Cardiac septum (tissue), 1 donor: ENCODE measurements at regions not wholly inside any gene's neighbourhood (a gene's known extent, or its start where the extent isn't known, plus 50 kb on each side); places are given as distances from the start of the nearest gene placed in this dataset.
"Not testable (repeated sequence)": the region's sequence is repeated elsewhere in the genome, so short reads cannot be mapped to it uniquely, and the experiment has no call there.

Experiments used
- DNase-seq: peaks from one replicate; pipeline ENCODE4 v3.0.0-alpha.2; 2020; ENCODE audit warnings: low spot score
- intact Hi-C: fragments of 100-400 bp; cut with DNase I; formaldehyde crosslinking; loops from one replicate; pipeline ENCODE4 v1.14.0; 2022
- donor health status: DM: no; HTN: no; CAD: no.

DNA sequence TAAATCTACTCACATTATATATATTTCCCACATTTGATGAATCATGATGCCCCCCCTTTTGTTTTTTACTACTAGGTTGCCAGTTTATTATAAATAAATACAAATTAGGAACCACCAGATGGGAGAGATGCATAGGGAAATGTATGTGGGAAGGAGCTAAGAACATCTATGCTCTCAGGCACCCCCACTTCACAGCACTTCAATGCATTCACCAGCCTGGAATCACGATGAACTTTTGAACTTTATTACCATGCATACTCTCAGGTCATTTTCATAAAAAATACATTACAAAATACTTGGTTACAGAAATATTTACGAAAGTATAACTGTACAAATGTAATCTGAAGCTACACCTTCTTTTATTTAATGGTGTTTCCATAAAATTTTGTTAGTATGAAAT is 988.0 kb upstream of the EPHA6 start:
- DNase-seq = no peak
- intact Hi-C loops = no loop called here

DNA sequence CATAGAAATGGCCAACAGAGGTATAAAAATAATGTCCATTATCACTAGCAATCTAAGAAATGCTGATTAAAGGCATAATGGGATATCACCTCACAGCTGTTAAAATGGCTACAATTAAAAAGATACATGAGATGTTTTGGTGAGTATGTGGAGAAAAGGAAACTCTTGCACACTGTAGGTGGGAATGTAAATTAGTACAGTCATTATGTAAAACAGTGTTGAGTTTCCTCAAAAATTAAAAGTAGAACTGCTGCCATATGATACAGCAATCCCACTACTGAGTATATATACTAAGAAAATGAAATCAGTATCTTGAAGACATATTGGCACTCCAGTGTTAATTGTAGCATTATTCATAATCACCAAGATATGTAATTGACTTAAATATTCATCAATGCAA is 982.2 kb upstream of the EPHA6 start:
- no peak for DNase-seq
- intact Hi-C loops = no loop called here

DNA sequence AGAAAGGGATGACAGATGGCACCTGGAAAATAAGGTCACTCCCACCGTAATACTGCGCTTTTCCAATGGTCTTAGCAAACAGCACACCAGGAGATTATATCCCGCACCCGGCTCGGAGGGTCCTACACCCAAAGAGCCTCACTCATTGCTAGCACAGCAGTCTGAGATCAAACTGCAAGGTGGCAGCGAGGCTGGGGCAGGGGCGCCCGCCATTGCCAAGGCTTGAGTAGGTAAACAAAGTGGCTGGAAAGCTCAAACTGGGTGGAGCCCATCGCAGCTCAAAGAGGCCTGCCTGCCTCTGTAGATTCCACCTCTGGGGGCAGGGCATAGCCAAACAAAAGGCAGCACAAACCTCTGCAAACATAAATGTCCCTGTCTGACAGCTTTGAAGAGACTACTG is 953.8 kb upstream of the EPHA6 start:
- intact Hi-C loops, DNase-seq: not testable (repeated sequence)

DNA sequence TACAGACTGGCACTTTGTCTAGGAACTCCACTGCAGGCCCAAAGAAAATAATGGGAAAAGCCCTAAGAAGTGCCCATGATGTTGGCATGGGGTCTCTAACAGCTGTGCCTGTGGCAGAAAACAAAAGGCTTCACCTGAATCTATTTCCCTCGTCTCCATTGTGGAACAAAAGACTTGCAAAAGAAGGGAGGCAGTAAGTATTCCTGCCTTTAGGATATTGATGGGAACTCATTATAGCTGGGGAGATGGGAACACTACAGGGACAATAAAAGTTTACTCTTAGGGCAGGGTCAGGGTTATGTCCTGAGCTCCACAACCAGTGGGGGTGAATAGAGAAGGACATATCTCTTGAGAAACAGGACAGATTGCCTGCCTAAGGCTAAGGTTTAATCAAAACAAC is 930.6 kb upstream of the EPHA6 start:
- no peak for DNase-seq
- intact Hi-C loops = no loop called here

DNA sequence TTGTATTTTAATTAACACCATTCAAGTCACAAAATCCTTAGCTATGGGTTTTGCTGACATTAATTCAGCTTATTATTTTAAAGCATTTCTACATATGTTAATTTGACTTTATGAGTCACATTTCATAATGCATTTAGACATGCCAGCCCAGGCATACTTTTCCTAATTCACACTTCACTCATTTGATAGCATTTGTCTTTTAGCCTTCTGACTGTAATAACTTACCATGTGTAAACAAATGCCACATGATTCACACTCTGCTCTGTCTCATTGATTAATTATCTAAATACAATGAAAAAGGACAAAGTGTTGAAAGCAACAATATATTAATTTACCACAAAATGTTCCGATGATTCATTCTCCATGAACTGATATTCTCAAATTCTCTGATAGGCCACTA is 927.8 kb upstream of the EPHA6 start:
- DNase-seq = no peak
- intact Hi-C loops = no loop called here

DNA sequence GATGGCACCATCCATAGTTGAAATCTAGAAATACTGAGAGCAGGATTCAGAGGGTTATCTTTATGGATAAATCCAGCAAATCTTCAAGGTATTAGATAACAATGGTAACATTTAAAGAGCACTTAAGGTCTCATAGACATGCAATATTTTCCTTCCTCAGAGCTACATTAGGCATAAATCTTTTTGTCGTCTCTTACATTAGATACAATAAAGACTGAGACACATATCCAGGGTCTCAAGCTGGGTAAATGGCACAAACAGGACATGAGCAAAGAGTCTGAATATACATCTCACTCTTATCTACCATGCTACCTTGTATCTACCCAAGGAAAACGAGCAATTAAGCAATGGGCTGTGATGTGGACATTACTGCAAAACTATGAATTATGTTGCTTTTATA is 927.3 kb upstream of the EPHA6 start:
- DNase-seq = no peak
- intact Hi-C loops = no loop called here

DNA sequence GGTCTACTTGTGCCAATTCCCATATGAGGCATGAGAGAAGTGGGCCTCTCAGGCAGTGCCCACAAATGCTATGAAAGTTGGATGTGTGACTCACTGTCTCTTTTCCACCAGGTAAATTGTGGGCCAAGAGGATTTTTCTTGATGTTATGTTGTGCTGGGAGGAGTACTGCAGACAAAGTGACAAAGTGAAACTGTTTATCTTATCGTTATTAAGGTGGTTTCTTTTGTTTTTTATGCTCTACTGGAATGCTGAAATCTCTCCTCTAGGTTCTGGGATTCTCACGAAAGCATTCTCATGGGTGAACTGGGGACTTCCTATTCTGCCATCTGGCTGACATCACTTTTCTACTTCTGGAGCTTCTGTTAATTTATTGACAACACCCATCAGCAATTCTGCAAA is 919.6 kb upstream of the EPHA6 start:
- no peak for DNase-seq
- intact Hi-C loops = no loop called here

DNA sequence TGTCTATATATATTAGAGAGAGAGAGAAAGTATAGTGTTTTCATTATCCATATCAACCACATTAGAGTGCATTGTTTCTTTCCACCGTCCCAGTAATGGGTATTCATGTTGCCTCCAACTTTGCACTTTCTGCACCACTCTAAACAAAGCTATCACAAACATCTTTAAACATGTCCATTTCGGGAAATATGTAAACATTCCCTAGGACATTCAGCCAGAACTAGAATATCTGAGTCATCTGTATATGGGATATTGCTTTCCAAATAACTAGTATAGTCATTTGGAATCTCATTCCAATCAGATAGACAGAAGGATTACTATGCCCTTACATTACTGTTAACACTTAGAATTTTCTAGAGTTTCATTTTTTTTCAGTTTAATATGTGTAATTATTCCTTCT is 914.9 kb upstream of the EPHA6 start:
- DNase-seq = no peak
- intact Hi-C loops = no loop called here

DNA sequence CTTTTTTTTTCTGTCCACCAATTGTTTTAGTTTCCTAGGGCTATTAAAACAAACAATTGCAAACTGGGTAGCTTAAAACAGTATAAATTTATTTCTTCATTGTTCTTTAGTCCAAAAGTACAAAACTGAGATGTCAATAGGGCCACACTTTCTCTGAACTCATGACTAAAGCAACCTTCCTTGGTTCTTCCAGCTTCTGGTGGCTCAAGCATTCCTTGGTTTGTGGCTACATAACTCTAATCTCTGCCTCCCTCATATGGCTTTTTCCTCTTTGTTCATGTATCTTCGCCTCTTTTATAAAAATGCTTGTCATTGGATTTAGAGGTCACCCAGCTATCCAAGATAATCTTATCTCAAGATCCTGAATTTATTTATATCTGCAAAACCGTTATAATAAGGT is 914.5 kb upstream of the EPHA6 start:
- intact Hi-C loops = no loop called here
- no peak for DNase-seq

DNA sequence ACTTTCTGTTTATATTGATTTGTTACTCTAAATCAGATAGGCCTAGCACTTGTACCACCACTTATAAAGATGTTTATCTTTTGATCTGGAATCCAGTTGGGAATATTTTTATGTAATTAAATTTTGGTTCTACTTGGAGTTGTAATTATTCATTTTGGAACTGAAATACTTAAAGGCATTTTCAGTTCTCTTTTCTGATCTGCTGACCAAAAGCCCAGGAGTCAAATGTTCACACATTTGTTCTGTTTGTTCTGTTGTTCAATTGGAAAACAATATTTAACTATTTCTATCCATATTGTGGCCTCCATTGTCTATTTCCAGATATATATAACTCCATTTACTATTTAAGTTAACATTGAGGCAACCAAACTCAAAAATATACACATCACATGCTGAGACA is 912.4 kb upstream of the EPHA6 start:
- intact Hi-C loops = no loop called here

DNA sequence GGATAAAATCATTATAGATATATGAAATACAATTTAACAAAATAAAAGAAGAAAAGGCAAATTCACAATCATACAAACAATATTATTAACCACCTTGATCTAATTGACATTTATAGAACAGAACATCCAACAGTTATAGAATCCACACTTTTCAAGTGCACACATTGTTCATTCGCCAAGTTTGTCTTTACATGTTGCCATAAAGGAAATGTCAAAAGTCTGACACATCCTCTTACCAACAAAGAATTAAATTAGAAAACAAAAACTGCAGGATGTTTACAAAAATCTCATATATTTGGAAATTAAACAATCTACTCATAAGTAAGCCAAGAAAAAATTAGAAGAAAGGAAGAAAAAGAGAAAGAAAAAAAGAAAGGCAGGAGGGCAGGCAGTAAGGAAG is 909.2 kb upstream of the EPHA6 start:
- no peak for DNase-seq
- intact Hi-C loops = no loop called here

More for the DNA sequence above, 912.4 kb upstream of the EPHA6 start:
- DNase-seq = no peak

DNA sequence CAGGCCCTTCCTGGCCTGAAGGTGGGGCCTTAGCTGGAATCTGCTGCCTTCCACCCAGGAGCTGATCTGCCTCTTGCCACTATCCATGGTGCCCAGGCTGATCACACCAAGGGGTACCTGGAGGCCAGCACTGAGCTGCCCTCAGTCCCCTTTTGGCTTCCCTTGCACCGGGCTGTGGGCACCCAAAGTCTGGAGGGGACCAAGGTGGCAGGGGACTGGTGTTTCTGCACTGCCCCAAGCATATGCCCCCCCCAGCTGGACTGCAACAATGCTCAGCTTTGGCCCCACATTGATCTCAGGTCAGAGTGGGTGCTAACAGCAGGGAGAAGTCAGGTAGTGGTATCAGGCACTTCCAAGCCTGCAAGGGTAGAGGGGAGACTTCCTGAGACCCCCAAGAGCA is 902.6 kb upstream of the EPHA6 start:
- no peak for DNase-seq
- intact Hi-C loops = no loop called here

DNA sequence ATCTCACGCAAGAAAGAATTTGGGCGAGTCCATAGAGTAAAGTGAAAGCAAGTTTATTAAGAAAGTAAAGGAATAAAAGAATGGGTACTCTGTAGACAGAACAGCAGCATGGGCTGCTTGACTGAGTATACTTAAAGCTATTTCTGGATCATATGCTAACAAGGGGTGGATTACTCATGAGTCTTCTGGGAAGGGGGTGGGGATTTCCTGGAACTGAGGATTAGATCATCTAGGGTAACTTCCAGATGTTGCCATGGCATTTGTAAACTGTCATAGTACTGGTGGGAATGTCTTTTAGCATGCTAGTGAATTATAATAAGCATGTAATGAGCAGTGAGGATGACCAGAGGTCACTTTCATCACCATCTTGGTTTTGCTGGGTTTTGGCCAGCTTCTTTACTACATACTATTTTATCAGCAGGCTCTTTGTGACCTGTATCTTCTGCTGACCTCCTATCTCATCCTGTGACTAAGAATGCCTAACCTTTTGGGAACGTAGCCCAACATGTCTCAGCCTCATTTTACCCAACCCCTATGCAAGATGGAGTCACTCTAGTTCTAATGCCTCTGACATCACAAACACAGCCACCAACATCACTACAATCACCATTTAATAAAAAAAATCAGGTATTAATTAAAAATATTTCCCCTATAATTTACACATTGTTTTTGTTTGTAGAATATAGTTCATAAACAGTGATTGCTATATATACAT is 890.7 kb upstream of the EPHA6 start:
- no peak for DNase-seq
- intact Hi-C loops = no loop called here

DNA sequence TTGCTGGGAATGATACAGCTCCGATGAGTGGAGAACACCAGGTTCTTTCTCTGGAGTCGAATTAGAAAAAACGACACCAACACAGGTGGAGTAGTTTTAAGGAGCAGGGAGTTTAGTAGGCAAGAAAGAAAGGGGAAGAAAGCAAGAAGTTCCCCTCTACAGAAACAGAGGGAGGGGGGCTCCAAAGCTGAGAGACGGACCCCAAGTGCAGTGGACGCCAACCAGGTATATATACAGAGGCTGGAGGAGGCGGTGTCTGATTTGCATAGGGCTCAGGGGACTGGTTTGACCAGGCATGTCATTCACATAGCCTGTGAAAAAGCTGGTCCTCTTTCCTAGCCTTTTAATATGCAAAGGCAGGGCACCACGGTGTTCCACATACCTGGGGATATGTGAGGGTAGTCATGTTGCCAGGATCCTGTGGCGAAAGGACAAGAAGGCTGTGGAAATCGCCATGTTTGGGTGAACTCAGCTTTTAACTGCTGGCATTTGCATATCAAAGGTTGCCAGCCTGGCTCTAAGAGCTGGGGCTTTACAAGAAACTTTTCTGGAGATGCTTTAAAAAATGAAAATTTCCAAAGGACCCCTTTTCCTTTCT is 887.4 kb upstream of the EPHA6 start:
- intact Hi-C loops = no loop called here
- no peak for DNase-seq

DNA sequence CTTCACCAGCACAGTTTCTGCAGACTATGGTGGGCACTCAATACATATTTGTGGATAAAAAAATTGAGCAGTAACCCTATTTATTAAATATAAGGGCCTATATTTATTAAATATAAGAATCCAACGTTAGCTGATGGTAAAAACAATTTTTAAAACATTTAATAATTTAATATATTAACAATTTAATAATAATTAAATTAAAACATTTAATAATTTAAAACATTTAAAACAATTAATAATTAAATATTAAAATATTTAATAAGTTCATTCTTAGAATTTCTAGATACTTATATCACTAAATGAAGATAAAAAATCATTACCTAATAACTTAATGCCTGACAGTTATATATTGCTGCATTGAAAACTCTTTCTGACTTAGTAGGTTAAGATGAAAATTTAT is 880.2 kb upstream of the EPHA6 start:
- intact Hi-C loops = no loop called here
- no peak for DNase-seq

DNA sequence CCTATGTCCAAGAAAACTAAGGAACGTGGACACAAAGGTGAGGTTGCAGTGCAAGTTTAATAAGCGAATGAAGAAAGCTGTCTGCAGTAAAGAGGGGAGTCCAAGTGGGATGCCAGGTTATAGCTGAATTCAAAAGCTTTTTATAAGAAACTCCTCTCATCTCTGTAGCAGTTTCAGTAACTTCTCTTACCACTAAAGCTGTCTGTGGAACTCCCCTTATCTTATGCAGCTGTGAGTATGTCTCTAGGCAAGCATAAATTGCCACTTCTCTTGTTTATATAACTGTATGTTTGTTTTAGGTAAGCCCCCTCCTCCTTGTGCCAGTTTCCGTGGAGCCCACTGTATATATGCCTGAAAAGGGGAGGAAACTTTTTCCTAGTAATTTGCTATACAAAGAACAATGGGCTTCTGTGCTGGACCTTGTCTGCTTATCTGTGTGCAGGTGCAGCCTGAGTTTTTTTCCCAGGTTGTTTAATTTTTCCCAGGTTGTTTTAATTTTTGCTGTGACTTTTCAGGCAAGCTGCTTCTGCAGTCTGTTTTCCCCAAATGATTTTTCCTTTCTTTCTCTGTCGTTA is 875.1 kb upstream of the EPHA6 start:
- no peak for DNase-seq
- intact Hi-C loops = no loop called here

DNA sequence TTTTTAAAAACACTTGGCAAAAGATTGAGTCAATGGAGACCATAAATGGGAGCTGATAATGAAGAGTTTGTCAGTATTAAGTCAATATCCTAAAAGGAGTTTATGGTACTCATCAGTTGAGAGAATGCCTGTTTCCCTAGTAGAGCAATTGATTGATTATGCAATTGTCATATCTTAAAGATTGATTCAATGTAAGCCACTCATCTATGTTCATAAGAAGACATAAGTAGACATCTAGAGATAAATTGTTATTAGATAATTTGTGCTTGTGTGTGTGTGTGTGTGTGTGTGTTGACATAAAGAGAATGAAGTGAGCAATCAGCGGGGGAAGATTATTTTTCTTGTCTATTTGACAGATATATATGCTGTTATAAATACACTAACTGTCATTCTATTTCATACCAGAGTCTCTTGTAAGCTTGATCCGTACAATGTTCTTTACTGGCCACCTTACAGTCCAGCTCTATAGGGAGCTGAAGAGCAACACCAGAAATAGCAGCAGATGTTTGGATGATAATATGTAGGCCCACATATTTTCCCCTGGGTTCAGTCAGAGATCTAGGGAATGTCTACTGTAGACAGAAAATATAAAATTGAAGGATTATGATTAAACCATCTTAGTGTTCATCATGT is 848.6 kb upstream of the EPHA6 start:
- no peak for DNase-seq
- intact Hi-C loops = no loop called here

DNA sequence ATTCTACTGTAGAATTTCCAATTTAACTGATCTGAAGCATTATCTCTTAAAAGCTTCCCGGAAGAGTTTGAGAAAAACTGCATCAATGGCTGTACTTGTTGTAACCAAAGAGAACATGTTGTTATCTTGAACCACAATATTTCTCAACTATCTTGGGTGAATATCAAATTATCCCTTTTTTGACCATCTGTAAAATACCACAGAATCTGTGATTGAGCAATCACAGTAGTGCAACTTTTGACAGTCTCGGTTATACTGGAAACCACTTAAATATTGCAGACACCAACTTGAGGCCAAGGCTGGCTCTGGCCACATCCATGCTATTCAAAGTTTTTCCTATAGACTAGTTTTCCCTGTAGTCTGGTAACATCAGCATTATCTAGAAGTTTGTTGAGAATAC is 842.8 kb upstream of the EPHA6 start:
- intact Hi-C loops = no loop called here
- no peak for DNase-seq

DNA sequence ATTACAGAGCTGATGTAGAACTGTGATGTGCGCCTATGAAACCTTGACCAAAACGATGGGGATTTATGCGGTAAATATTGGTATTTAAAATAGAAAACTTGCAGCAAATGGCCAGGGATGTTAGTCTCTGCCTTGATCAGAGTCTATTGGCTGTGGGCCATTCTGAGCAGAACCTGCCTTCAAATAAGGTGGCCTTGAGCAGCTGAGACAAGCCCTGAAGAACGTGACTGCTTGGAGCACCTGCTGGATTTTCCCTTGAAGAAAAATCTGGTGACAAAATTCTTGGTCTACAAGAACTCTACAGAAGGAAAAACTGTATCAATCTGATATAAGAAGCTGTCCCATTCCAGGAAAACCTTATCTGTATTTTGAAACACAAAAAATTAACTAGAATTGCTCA is 820.1 kb upstream of the EPHA6 start:
- intact Hi-C loops = no loop called here
- DNase-seq = no peak

DNA sequence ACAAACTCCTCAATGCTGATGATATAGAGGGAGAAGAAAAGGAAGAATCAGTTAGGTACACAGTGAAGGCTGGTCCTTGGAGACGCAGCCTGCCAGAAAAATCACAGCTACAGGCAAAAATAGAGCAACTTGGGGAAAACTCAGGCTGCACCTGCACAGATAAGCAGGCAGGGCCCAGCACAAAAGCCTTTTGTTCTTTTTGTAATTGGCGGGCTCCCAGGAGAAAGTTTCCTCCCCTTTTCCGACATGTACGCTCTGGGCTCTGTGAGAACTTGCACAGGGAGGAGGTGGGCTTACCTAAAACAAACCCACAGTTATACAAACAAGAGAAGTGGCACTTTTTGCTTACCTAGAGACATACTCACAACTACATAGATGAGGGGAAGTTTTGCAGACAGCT is 813.4 kb upstream of the EPHA6 start:
- intact Hi-C loops = no loop called here
- DNase-seq = no peak

DNA sequence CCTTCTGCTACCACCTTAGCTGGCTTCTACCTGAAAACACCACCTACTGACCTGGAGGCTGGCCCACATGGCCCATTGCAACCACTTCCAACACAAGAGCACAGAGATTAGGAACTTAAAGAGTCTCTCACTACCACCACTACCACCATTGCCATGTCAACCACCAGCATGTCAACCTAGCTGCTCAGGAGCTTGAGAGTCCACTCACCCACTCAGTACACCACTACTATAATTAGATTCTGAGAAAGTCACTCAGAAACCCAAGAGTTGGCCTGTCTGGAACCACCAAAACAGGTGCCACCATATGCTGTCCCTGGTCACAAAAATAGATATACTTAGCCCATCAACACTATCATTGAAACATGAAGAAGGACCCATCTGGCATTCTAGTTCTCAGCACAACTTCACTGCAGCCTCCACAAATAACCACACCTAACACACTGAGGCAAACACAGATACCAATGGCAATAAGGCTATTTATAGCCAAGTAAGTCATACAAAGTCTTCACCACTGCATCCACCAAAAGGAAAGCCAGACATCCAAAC is 806.7 kb upstream of the EPHA6 start:
- DNase-seq = no peak
- intact Hi-C loops = no loop called here
